H9 (cell line): ENCODE measurements at regions not wholly inside any gene's neighbourhood (a gene's known extent, or its start where the extent isn't known, plus 50 kb on each side); places are given as distances from the start of the nearest gene placed in this dataset.

Source experiments
- DNase-seq: peaks from one replicate; pipeline ENCODE4 v3.0.0-alpha.2; 2017
- H2AFZ ChIP-seq: one replicate; pipeline ENCODE4 v1.6.1; 2013; ENCODE audit warnings: mild to moderate bottlenecking, low read length, control low read depth, moderate library complexity
- H2AK5ac ChIP-seq: 2 replicates; pipeline ENCODE4 v1.6.1; 2013; ENCODE audit warnings: low read length, control low read depth, mixed read lengths; ENCODE audit not compliant: insufficient read length
- H2BK120ac ChIP-seq: one replicate; pipeline ENCODE4 v1.6.1; 2013; ENCODE audit warnings: low read depth, mild to moderate bottlenecking, low read length, control low read depth, inconsistent platforms; ENCODE audit not compliant: poor library complexity, severe bottlenecking
- H2BK12ac ChIP-seq: 2 replicates; pipeline ENCODE4 v1.6.1; 2013; ENCODE audit warnings: low read length, control low read depth, mixed read lengths, low read depth; ENCODE audit not compliant: insufficient read length
- H2BK15ac ChIP-seq: 2 replicates; pipeline ENCODE4 v1.6.1; 2013; ENCODE audit warnings: low read depth, low read length, control low read depth
- H2BK20ac ChIP-seq: one replicate; pipeline ENCODE4 v1.6.1; 2013; ENCODE audit warnings: low read depth, mild to moderate bottlenecking, low read length, control low read depth, inconsistent platforms; ENCODE audit not compliant: poor library complexity, severe bottlenecking
- H2BK5ac ChIP-seq: 2 replicates; pipeline ENCODE4 v1.6.1; 2013; ENCODE audit warnings: low read length, control low read depth, mixed read lengths; ENCODE audit not compliant: insufficient read length
- H3K14ac ChIP-seq: 2 replicates; pipeline ENCODE4 v1.6.1; 2013; ENCODE audit warnings: low read length, control low read depth; ENCODE audit not compliant: insufficient read depth
- H3K18ac ChIP-seq: 2 replicates; pipeline ENCODE4 v1.6.1; 2013; ENCODE audit warnings: low read depth, mild to moderate bottlenecking, mixed read lengths, low read length, control low read depth; ENCODE audit not compliant: insufficient read length
- H3K23ac ChIP-seq: 2 replicates; pipeline ENCODE4 v1.6.1; 2013; ENCODE audit warnings: low read length, control low read depth, mixed read lengths, low read depth; ENCODE audit not compliant: insufficient read length
- H3K23me2 ChIP-seq: 2 replicates; pipeline ENCODE4 v1.6.1; 2013; ENCODE audit warnings: low read depth, mild to moderate bottlenecking, mixed read lengths, low read length, control low read depth; ENCODE audit not compliant: insufficient read length, poor library complexity, severe bottlenecking
- H3K27ac ChIP-seq: 2 replicates; pipeline ENCODE4 v1.5.1; 2013; ENCODE audit warnings: low read length, control low read depth, mixed read lengths, low read depth; ENCODE audit not compliant: insufficient read length
- H3K27me3 ChIP-seq: 2 replicates; pipeline ENCODE4 v1.6.1; 2013; ENCODE audit warnings: low read length, control low read depth, inconsistent platforms; ENCODE audit not compliant: insufficient read depth
- H3K4ac ChIP-seq: 2 replicates; pipeline ENCODE4 v1.6.1; 2013; ENCODE audit warnings: low read depth, mild to moderate bottlenecking, control low read depth, inconsistent platforms, low read length, moderate library complexity
- H3K4me1 ChIP-seq: 2 replicates; pipeline ENCODE4 v1.6.1; 2013; ENCODE audit warnings: low read length, control low read depth, inconsistent platforms; ENCODE audit not compliant: insufficient read depth
- H3K4me2 ChIP-seq: 2 replicates; pipeline ENCODE4 v1.6.1; 2013; ENCODE audit warnings: low read length, control low read depth, mixed read lengths; ENCODE audit not compliant: insufficient read length, insufficient read depth
- H3K56ac ChIP-seq: 2 replicates; pipeline ENCODE4 v1.6.1; 2013; ENCODE audit warnings: low read depth, mild to moderate bottlenecking, mixed read lengths, low read length, control low read depth; ENCODE audit not compliant: insufficient read length
- H3K79me1 ChIP-seq: 2 replicates; pipeline ENCODE4 v1.6.1; 2013; ENCODE audit warnings: low read depth, mild to moderate bottlenecking, moderate library complexity, low read length, control low read depth, inconsistent platforms; ENCODE audit not compliant: insufficient read depth, poor library complexity, severe bottlenecking
- H3K79me2 ChIP-seq: 2 replicates; pipeline ENCODE4 v1.6.1; 2013; ENCODE audit warnings: low read length, control low read depth, inconsistent platforms; ENCODE audit not compliant: insufficient read depth
- H3K9ac ChIP-seq: 2 replicates; pipeline ENCODE4 v1.6.1; 2013; ENCODE audit warnings: low read length, control low read depth, mixed read lengths; ENCODE audit not compliant: insufficient read length; ENCODE audit errors: extremely low read depth
- H3K9me3 ChIP-seq: one replicate; pipeline ENCODE4 v1.6.1; 2013; ENCODE audit warnings: low read depth, low read length, inconsistent platforms; ENCODE audit not compliant: control insufficient read depth
- H3T11ph ChIP-seq: one replicate; pipeline ENCODE4 v1.6.1; 2013; ENCODE audit warnings: mild to moderate bottlenecking, low read length, control low read depth, inconsistent platforms
- H4K20me1 ChIP-seq: one replicate; pipeline ENCODE4 v1.6.1; 2013; ENCODE audit not compliant: control insufficient read depth, insufficient read length, insufficient read depth
- H4K5ac ChIP-seq: 2 replicates; pipeline ENCODE4 v1.6.1; 2013; ENCODE audit warnings: low read depth, mild to moderate bottlenecking, mixed read lengths, low read length, control low read depth; ENCODE audit not compliant: insufficient read length
- H4K8ac ChIP-seq: replicated peaks from 2 replicates; pipeline ENCODE4 v1.6.1; 2013; ENCODE audit warnings: low read length, control low read depth, mixed read lengths, low read depth; ENCODE audit not compliant: insufficient read length
- H4K91ac ChIP-seq: 2 replicates; pipeline ENCODE4 v1.6.1; 2013; ENCODE audit warnings: low read depth, mild to moderate bottlenecking, moderate library complexity, mixed read lengths, low read length, control low read depth; ENCODE audit not compliant: insufficient read length
- H3K27ac Mint-ChIP-seq, 3 experiments: 2 replicates in 2 of 3; 3 replicates in 1 of 3; pipeline ENCODE4 v1.8.0; 2020 to 2021; ENCODE audit warnings: mixed read lengths in 3 of 3, mild to moderate bottlenecking in 1 of 3, moderate library complexity in 1 of 3
- H3K27me3 Mint-ChIP-seq: 2 replicates; pipeline ENCODE4 v1.8.0; 2021; ENCODE audit warnings: low read depth, mild to moderate bottlenecking, moderate library complexity, mixed read lengths
- H3K36me3 Mint-ChIP-seq, 3 experiments: 2 replicates in 2 of 3; 3 replicates in 1 of 3; pipeline ENCODE4 v1.8.0; 2020 to 2021; ENCODE audit warnings: low read depth in 3 of 3, mixed read lengths in 3 of 3; ENCODE audit not compliant: insufficient read depth in 1 of 3
- H3K4me1 Mint-ChIP-seq, 2 experiments: 2 replicates each; pipeline ENCODE4 v1.8.0; 2020; ENCODE audit warnings: mixed read lengths in 2 of 2
- H3K4me3 Mint-ChIP-seq, 2 experiments: 2 replicates in 1 of 2; 3 replicates in 1 of 2; pipeline ENCODE4 v1.8.0; 2020 to 2021; ENCODE audit warnings: mild to moderate bottlenecking in 2 of 2, mixed read lengths in 2 of 2, moderate library complexity in 1 of 2
- H3K9me3 Mint-ChIP-seq, 2 experiments: 2 replicates in 1 of 2; 3 replicates in 1 of 2; pipeline ENCODE4 v1.8.0; 2020; ENCODE audit warnings: mild to moderate bottlenecking in 2 of 2, mixed read lengths in 2 of 2, moderate library complexity in 1 of 2
- CTCF ChIP-seq: fragments of 200-600 bp; sonication (generic); conservative IDR thresholded peaks from 3 replicates; pipeline ENCODE4 v1.8.0; 2021; ENCODE audit warnings: antibody characterized with exemption, mild to moderate bottlenecking
- WGBS: extraction: QIAGEN DNeasy Blood & Tissue Kit; methylation state at CpG from one replicate; pipeline ENCODE4 v1.1.7; 2013; ENCODE audit warnings: missing lambda C conversion rate, low lambda C conversion rate, mixed read lengths; ENCODE audit not compliant: insufficient read length; ENCODE audit errors: extremely low coverage; 5-methylcytosine and 5-hydroxymethylcytosine counted together

GRCh38 chr17:71099003-71099714, 929.8 kb downstream of the KCNJ2 start:
- Histone ChIP-seq H2AK5ac (no peak overlapping the region), H3K4me1 (no peaks in the 10 kb centered on the region), H3K79me2 (no peaks in the 10 kb centered on the region), H4K20me1 (no peaks in the 10 kb centered on the region), H3K23me2 (no peaks in the 10 kb centered on the region), H2AFZ (no peak overlapping the region), H3K79me1 (no peaks in the 10 kb centered on the region), H3K4ac (no peak overlapping the region), H4K8ac (no peak overlapping the region), H3K9me3 (no peaks in the 10 kb centered on the region), H2BK5ac (no peak overlapping the region), H3K18ac (no peak overlapping the region), H2BK12ac (no peak overlapping the region), H3K4me2 (no peak overlapping the region), H3K56ac (no peak overlapping the region), H3K27me3 (no peaks in the 10 kb centered on the region), H2BK20ac (no peak overlapping the region), H4K91ac (no peak overlapping the region), H2BK15ac (no peak overlapping the region), H3T11ph (no peak overlapping the region), H3K27ac (no peak overlapping the region), H2BK120ac (no peak overlapping the region), H4K5ac (no peak overlapping the region), H3K23ac (no peak overlapping the region), H3K14ac (no peak overlapping the region), H3K9ac (no peak overlapping the region)
- no peak overlapping the region for H3K4me3 Mint-ChIP-seq
- no peak overlapping the region for H3K27ac Mint-ChIP-seq
- no peak for TF ChIP-seq CTCF
- no peak for DNase-seq
- no peaks in the 10 kb centered on the region for H3K9me3 Mint-ChIP-seq
- H3K36me3 Mint-ChIP-seq = no peaks in the 10 kb centered on the region
- H3K27me3 Mint-ChIP-seq = no peaks in the 10 kb centered on the region
- peaks cover 3 to 5% of the 10 kb centered on the region in 2 experiments; a peak in 2 of 4 replicates for H3K4me1 Mint-ChIP-seq
- WGBS = no CpG with 5 or more reads among the region's 5 CpGs
